OCI-LY3 (cell line): ENCODE measurements at regions not wholly inside any gene's neighbourhood (a gene's known extent, or its start where the extent isn't known, plus 50 kb on each side); places are given as distances from the start of the nearest gene placed in this dataset.

ENCODE experiments used
- EZH2phosphoT487 ChIP-seq: fragments of 200-600 bp; shearing (Covaris generic); IDR thresholded peaks from 2 replicates; pipeline ENCODE4 v1.6.1; 2018; ENCODE audit warnings: antibody characterized with exemption, mixed run types, low read depth
- TF ChIP-seq, protein P1 (sequence below): fragments of 200-600, 300-600 bp; sonication (generic); IDR thresholded peaks from 2 replicates; pipeline ENCODE4 v1.5.1; 2014; ENCODE audit warnings: antibody characterized with exemption, low read length, low read depth

DNA sequence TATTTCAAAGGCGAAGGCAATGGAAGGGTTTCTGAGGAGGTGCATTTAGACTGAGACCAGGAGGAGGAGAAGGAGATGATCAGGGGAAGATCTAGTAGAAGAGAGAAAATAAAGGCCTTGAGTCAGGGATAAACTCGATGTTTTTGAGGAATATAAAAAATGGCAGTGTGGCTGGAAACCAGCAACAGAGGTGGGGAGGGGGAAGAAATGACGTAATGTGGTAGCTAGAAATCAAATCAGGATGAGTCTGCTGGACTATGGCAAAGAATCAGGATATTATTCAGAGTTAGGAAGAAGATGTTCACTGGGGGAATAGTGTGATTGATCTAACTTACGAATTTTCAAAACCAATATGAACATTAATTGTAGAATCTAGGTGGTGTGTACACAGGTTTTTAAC lies 1673.9 kb upstream of the WWC1 start:
- TF ChIP-seq, protein P1, sequence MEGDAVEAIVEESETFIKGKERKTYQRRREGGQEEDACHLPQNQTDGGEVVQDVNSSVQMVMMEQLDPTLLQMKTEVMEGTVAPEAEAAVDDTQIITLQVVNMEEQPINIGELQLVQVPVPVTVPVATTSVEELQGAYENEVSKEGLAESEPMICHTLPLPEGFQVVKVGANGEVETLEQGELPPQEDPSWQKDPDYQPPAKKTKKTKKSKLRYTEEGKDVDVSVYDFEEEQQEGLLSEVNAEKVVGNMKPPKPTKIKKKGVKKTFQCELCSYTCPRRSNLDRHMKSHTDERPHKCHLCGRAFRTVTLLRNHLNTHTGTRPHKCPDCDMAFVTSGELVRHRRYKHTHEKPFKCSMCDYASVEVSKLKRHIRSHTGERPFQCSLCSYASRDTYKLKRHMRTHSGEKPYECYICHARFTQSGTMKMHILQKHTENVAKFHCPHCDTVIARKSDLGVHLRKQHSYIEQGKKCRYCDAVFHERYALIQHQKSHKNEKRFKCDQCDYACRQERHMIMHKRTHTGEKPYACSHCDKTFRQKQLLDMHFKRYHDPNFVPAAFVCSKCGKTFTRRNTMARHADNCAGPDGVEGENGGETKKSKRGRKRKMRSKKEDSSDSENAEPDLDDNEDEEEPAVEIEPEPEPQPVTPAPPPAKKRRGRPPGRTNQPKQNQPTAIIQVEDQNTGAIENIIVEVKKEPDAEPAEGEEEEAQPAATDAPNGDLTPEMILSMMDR, result no peak
- no peak for TF ChIP-seq EZH2phosphoT487
